ENCODE measurements at regions not wholly inside any gene's neighbourhood (a gene's known extent, or its start where the extent isn't known, plus 50 kb on each side); places are given as distances from the start of the nearest gene placed in this dataset.

DNA sequence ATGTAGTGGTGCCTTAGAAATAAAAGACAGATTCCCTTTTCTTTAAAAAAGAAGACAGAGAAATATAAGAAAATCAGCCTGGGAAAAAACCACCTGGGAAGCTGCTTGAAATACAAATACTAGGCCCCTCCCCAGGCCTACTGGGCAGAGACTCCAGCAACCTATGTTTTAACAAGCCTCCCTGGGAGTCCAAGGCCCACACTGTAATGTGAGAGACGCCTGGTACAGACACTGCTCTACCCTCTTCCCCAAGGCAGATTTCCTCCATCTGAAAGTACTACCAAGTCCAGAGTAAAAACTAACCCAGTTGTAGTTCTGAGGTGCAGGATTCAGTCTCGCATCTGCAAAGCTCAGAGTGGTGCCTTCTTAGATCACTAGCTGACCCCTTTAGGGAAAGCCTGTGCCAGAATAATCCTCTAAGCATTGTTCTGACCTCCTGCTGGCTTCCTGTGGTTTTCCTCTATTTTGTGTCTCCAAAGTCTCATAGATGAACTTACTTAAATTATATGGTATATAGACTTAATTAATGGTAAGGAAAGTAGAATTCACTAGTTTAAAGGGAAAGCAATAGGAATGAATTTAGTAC, 270.2 kb upstream of the SLC35B3 start:
- no peaks in the 10 kb centered on the region for H3K36me3 Mint-ChIP-seq (ENCODE audit: low read depth)
- CTCF ChIA-PET = no interaction called here
- DNase-seq = no peak
- H3K9me3 Mint-ChIP-seq = peaks cover 6% of the 10 kb centered on the region
- H3K4me1 Mint-ChIP-seq = no peaks in the 10 kb centered on the region
- no peak overlapping the region for H3K27ac Mint-ChIP-seq
- H3K27me3 Mint-ChIP-seq = no peaks in the 10 kb centered on the region
- POLR2A ChIA-PET = no interaction called here
- no peak overlapping the region for H3K4me3 Mint-ChIP-seq

DNA sequence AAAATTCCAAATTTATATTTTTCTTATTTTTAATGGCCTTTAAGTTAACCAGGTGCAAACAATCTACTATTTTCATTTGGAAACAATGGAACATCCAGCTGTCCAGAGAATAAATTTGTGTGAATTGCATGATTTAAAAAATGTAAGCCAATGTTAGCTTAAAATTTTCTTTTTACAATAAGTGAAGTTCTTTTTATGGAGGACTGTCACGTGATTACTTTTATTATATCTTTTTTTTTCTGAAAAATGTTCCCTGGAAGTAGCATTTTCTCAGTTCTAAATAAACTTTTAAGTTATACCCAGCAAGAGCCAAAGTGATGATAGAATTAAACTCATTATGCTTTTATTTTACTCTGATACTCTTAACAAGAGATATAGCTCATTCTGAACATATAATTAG, 267.7 kb upstream of the SLC35B3 start:
- Mint-ChIP-seq H3K4me1 (no peaks in the 10 kb centered on the region), H3K36me3 (ENCODE audit: low read depth) (no peaks in the 10 kb centered on the region)

DNA sequence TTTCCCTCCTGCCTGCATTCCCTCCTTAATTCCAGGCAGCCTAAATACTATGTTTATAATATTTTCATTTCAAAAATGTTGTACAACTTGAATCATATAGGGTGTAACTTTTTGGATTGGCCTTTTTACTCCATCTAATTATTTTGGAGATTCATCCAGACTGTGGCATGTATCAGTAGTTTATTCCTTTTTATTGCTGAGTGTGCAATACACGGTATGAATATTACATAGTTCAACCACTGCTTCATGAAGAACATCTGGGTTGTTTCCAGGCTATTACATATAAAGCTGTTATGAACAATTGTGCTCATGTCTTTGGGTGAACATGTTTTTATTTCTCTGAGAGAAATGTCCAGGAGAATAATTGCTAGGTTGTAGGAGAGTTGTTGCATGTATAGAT, 253.5 kb upstream of the SLC35B3 start:
- no peak for DNase-seq
- Mint-ChIP-seq H3K4me1 (no peaks in the 10 kb centered on the region), H3K27me3 (no peaks in the 10 kb centered on the region), H3K27ac (no peak overlapping the region), H3K9me3 (peaks cover 4% of the 10 kb centered on the region), H3K4me3 (no peak overlapping the region), H3K36me3 (ENCODE audit: low read depth) (no peaks in the 10 kb centered on the region)
- ChIA-PET POLR2A (no interaction called here), CTCF (no interaction called here)

More for the DNA sequence above, 267.7 kb upstream of the SLC35B3 start:
- H3K4me3 Mint-ChIP-seq = no peak overlapping the region
- no peak overlapping the region for H3K27ac Mint-ChIP-seq
- POLR2A ChIA-PET = no interaction called here
- H3K27me3 Mint-ChIP-seq = no peaks in the 10 kb centered on the region
- CTCF ChIA-PET = no interaction called here
- DNase-seq = no peak
- peaks cover 6% of the 10 kb centered on the region for H3K9me3 Mint-ChIP-seq

DNA sequence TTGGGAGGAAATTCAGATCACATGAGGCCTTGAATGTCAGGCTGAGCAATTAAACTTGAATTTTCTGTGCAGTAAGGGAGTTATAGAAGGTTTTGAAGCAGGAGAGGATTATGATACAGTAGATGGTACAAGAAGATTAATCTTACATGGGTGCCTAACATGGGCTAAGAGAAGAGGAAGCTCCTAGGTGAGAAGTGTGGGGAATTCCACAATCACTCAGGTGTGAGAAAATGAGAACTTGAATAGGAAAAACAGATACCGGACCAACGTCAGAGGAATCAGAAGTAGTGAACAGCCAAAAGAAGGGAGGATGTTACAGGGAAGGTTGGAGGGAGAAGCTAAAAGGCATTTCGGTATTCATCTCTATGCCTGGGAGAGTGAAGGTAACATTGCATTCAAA, 250.7 kb upstream of the SLC35B3 start:
- H3K27ac Mint-ChIP-seq = no peak overlapping the region
- H3K4me1 Mint-ChIP-seq = no peaks in the 10 kb centered on the region
- no peaks in the 10 kb centered on the region for H3K9me3 Mint-ChIP-seq
- H3K4me3 Mint-ChIP-seq = no peak overlapping the region
- no peak for DNase-seq
- ChIA-PET CTCF (no interaction called here), POLR2A (no interaction called here)
- H3K27me3 Mint-ChIP-seq = no peaks in the 10 kb centered on the region
- H3K36me3 Mint-ChIP-seq (ENCODE audit: low read depth) = no peaks in the 10 kb centered on the region

GRCh38 chr6:8683204-8683603, 247.9 kb upstream of the SLC35B3 start:
- CTCF ChIA-PET = no interaction called here

GRCh38 chr6:8679823-8680222, 244.5 kb upstream of the SLC35B3 start:
- H3K27ac Mint-ChIP-seq = no peak overlapping the region
- CTCF ChIA-PET = no interaction called here

More at GRCh38 chr6:8683204-8683603, 247.9 kb upstream of the SLC35B3 start:
- Mint-ChIP-seq H3K4me3 (no peak overlapping the region), H3K36me3 (ENCODE audit: low read depth) (no peaks in the 10 kb centered on the region), H3K4me1 (no peaks in the 10 kb centered on the region), H3K27me3 (no peaks in the 10 kb centered on the region), H3K9me3 (no peaks in the 10 kb centered on the region), H3K27ac (no peak overlapping the region)
- POLR2A ChIA-PET = no interaction called here
- DNase-seq = no peak

DNA sequence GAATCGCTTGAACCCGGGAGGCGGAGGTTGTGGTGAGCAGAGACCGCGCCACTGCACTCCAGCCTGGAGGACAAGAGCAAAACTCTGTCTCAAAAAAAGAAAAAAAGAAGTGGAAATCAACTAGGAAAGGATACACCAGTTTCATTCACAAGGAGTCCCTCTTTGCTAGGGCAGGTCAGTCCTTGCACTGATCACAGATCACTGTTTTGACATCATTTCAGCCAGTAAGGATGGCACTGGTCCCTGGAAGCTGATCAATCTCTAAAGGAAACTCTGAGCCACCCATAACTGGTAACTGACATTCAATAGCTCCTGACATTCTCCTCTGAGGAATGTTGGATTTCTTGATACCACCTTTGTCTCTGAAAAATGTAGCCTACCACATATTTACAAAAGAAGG, 243.1 kb upstream of the SLC35B3 start:
- H3K9me3 Mint-ChIP-seq = peaks cover 3% of the 10 kb centered on the region
- no peaks in the 10 kb centered on the region for H3K4me1 Mint-ChIP-seq
- H3K36me3 Mint-ChIP-seq (ENCODE audit: low read depth) = no peaks in the 10 kb centered on the region
- no peak overlapping the region for H3K27ac Mint-ChIP-seq
- CTCF ChIA-PET = no interaction called here
- POLR2A ChIA-PET = no interaction called here
- no peak overlapping the region for H3K4me3 Mint-ChIP-seq
- DNase-seq = no peak
- H3K27me3 Mint-ChIP-seq = no peaks in the 10 kb centered on the region

More at GRCh38 chr6:8679823-8680222, 244.5 kb upstream of the SLC35B3 start:
- no peak for DNase-seq
- H3K4me1 Mint-ChIP-seq = no peaks in the 10 kb centered on the region
- H3K4me3 Mint-ChIP-seq = no peak overlapping the region
- POLR2A ChIA-PET = no interaction called here
- H3K9me3 Mint-ChIP-seq = peaks cover 3% of the 10 kb centered on the region
- no peaks in the 10 kb centered on the region for H3K27me3 Mint-ChIP-seq
- H3K36me3 Mint-ChIP-seq (ENCODE audit: low read depth) = no peaks in the 10 kb centered on the region

DNA sequence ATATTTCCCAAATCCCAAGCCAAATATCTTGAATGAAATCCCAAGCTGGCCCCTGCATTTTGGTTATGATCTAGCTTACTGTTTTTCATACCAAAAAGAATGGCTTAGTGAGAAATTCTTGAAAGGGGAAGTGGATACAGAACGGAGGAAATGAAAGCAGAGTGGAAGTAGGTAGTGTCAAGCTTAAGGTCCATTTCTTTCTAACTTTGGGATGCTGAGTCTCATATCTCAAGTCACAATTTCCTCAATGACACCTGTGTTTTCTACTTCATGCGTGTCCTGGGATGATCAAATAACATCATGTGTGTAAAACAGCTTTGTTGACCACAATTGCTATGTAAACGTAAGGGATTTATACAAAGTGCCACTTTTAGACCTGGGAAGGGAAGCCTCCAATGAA, 238.8 kb upstream of the SLC35B3 start:
- no peak for DNase-seq
- no peaks in the 10 kb centered on the region for H3K4me1 Mint-ChIP-seq
- no peak overlapping the region for H3K4me3 Mint-ChIP-seq
- no peak overlapping the region for H3K27ac Mint-ChIP-seq
- H3K36me3 Mint-ChIP-seq (ENCODE audit: low read depth) = no peaks in the 10 kb centered on the region
- ChIA-PET CTCF (no interaction called here), POLR2A (no interaction called here)
- H3K27me3 Mint-ChIP-seq = no peaks in the 10 kb centered on the region
- H3K9me3 Mint-ChIP-seq = peaks cover 3% of the 10 kb centered on the region

DNA sequence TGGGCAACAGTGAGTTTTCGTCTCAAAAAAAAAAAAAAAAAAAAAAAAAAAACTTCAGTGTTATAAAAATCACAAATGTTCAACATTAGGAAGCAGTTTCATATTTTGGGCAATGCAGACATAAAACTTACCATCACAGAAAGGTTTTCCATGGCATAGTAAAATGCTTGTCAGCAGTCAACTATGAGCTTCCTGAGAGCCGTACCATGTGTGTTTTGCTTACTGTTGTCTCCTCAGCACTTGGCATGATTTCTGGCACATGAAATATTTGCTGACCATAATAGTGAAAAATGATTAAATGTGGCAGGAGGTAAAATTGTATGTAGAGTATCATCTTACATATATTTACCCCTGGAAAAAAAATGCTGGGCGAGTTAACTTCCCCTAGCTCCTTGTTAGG, 237.5 kb upstream of the SLC35B3 start:
- DNase-seq = no peak
- Mint-ChIP-seq H3K36me3 (ENCODE audit: low read depth) (no peaks in the 10 kb centered on the region), H3K4me1 (no peaks in the 10 kb centered on the region), H3K27me3 (no peaks in the 10 kb centered on the region), H3K9me3 (peaks cover under 1% of the 10 kb centered on the region), H3K4me3 (no peak overlapping the region), H3K27ac (no peak overlapping the region)
- CTCF ChIA-PET = interaction anchor here (0.7 kb wide), 1 partner anchor 492 kb away, joined by 3 read pairs; no protein-coding TSS in a partner anchor
- POLR2A ChIA-PET = no interaction called here

GRCh38 chr6:8670792-8671191, 235.4 kb upstream of the SLC35B3 start:
- no peak for DNase-seq
- Mint-ChIP-seq H3K4me3 (no peak overlapping the region), H3K9me3 (peaks cover 2% of the 10 kb centered on the region), H3K4me1 (no peaks in the 10 kb centered on the region), H3K36me3 (ENCODE audit: low read depth) (no peaks in the 10 kb centered on the region), H3K27me3 (no peaks in the 10 kb centered on the region), H3K27ac (no peak overlapping the region)
- CTCF ChIA-PET = no interaction called here
- POLR2A ChIA-PET = no interaction called here

DNA sequence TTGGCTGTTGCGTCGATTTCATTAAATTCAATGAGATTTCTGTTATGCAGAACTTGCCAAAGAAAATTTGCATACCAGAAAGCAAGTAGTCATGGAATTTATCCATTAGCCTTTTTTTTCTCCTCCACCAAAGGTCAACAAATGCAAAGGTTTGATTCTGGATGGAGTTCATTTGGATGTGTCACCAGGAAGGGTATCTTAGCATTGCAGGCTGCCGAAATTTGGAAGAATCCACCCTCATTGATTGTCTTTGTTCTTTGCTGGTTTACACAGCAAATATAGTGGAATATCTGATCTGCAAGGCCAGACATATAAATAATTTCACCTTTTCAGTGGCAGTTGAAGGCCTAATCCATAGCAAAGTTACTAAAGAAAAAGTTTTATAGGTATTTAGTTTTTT, 229.4 kb upstream of the SLC35B3 start:
- H3K4me1 Mint-ChIP-seq = no peaks in the 10 kb centered on the region
- H3K4me3 Mint-ChIP-seq = no peak overlapping the region
- no peak overlapping the region for H3K27ac Mint-ChIP-seq
- ChIA-PET CTCF (no interaction called here), POLR2A (no interaction called here)
- H3K9me3 Mint-ChIP-seq = peaks cover 2% of the 10 kb centered on the region
- H3K36me3 Mint-ChIP-seq (ENCODE audit: low read depth) = no peaks in the 10 kb centered on the region
- DNase-seq = no peak
- no peaks in the 10 kb centered on the region for H3K27me3 Mint-ChIP-seq

- POLR2A ChIA-PET = no interaction called here
- no peak overlapping the region for H3K27ac Mint-ChIP-seq
Observed at GRCh38 chr6:8664070-8664469, 228.7 kb upstream of the SLC35B3 start.

GRCh38 chr6:8659404-8660189, 224.3 kb upstream of the SLC35B3 start:
- CTCF ChIA-PET = no interaction called here

More at GRCh38 chr6:8664070-8664469, 228.7 kb upstream of the SLC35B3 start:
- Mint-ChIP-seq H3K36me3 (ENCODE audit: low read depth) (no peaks in the 10 kb centered on the region), H3K9me3 (peaks cover 2% of the 10 kb centered on the region), H3K4me1 (no peaks in the 10 kb centered on the region), H3K4me3 (no peak overlapping the region), H3K27me3 (no peaks in the 10 kb centered on the region)
- CTCF ChIA-PET = no interaction called here
- DNase-seq = no peak

DNA sequence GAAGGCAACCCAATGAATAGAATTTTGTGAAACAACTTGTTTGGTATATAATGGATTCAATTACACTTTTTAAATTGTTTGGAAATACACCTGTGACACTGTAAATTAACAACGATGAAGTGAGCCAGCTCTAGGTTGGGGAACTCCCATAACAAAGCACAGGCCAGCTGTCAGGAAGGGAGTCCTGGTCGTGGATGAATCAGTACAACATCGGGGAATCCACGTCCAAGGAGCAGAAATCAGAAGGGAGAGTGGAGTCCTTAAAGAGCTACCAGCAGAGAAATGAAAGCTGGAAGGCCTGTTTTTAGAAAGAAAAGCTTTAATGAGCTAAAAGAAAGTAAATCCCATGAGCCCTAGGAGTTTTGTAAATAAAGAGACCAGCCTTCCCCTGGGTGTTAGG, 223.1 kb upstream of the SLC35B3 start:
- H3K27me3 Mint-ChIP-seq = no peaks in the 10 kb centered on the region
- no peaks in the 10 kb centered on the region for H3K9me3 Mint-ChIP-seq
- no peak overlapping the region for H3K4me3 Mint-ChIP-seq
- POLR2A ChIA-PET = no interaction called here
- H3K36me3 Mint-ChIP-seq (ENCODE audit: low read depth) = no peaks in the 10 kb centered on the region
- CTCF ChIA-PET = no interaction called here
- H3K27ac Mint-ChIP-seq = no peak overlapping the region
- H3K4me1 Mint-ChIP-seq = no peaks in the 10 kb centered on the region
- DNase-seq = no peak

More at GRCh38 chr6:8659404-8660189, 224.3 kb upstream of the SLC35B3 start:
- H3K36me3 Mint-ChIP-seq (ENCODE audit: low read depth) = no peaks in the 10 kb centered on the region
- H3K4me1 Mint-ChIP-seq = no peaks in the 10 kb centered on the region
- no peaks in the 10 kb centered on the region for H3K27me3 Mint-ChIP-seq
- H3K27ac Mint-ChIP-seq = no peak overlapping the region
- DNase-seq = no peak
- POLR2A ChIA-PET = no interaction called here
- no peak overlapping the region for H3K4me3 Mint-ChIP-seq
- no peaks in the 10 kb centered on the region for H3K9me3 Mint-ChIP-seq

Measured in activated CD4-positive, alpha-beta T cell treated with anti-CD3 and anti-CD28 coated beads, Interleukin-2, amount 10 ng/mL, durations not matched to agents 7 days and 5 days (primary cell).